Left ventricle myocardium inferior (tissue), 1 donor: ENCODE measurements at regions not wholly inside any gene's neighbourhood (a gene's known extent, or its start where the extent isn't known, plus 50 kb on each side); places are given as distances from the start of the nearest gene placed in this dataset.
"Not testable (repeated sequence)": the region's sequence is repeated elsewhere in the genome, so short reads cannot be mapped to it uniquely, and the experiment has no call there.

Experiments
- DNase-seq: peaks from one replicate; pipeline ENCODE4 v3.0.0-alpha.2; 2020
- H3K27ac ChIP-seq: fragments of 200-600 bp; replicated peaks from 2 replicates; pipeline ENCODE4 v1.8.0; 2021
- H3K27me3 ChIP-seq: fragments of 200-600 bp; 2 replicates; pipeline ENCODE4 v1.8.0; 2021; ENCODE audit warnings: low read depth
- H3K36me3 ChIP-seq: fragments of 200-600 bp; 2 replicates; pipeline ENCODE4 v1.8.0; 2021
- H3K4me1 ChIP-seq: fragments of 200-600 bp; 2 replicates; pipeline ENCODE4 v1.8.0; 2021
- H3K4me3 ChIP-seq: fragments of 200-600 bp; 2 replicates; pipeline ENCODE4 v1.8.0; 2021; ENCODE audit warnings: mild to moderate bottlenecking, moderate library complexity
- H3K9me3 ChIP-seq: fragments of 200-600 bp; replicated peaks from 2 replicates; pipeline ENCODE4 v1.8.0; 2021
- CTCF ChIP-seq: fragments of 200-600 bp; IDR thresholded peaks from 2 replicates; pipeline ENCODE4 v1.8.0; 2021; ENCODE audit warnings: antibody characterized with exemption, mild to moderate bottlenecking, borderline replicate concordance
- intact Hi-C: fragments of 100-400 bp; cut with micrococcal nuclease; formaldehyde crosslinking; loops from one replicate; pipeline ENCODE4 v1.11.0; 2022
- donor health status: DM: no; HTN: yes; CAD: no; lungs with severe emphysema.

DNA sequence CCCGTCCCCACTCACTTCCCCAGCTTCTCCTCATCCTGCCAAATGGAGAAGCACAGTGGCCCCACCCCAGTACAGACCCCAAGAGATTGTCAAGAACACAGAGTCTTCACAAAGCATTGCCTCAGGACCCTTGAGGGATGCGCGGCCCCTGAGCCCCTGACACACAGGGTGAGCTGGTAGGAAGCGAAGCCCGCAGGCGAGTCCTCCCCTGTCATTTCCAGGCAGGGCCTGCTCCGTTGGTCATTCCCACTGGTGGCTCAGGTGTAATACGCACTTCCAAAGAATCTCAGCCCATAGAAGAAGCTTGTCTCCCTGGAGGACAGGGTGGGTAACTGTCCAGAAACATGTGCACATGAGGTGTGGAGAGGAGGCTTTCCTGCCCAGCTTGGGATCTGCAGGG, 404.2 kb downstream of the THBS2 start:
- intact Hi-C loops = no loop called here
- Histone ChIP-seq H3K9me3 (no peaks in the 10 kb centered on the region), H3K36me3 (no peaks in the 10 kb centered on the region), H3K27me3 (no peaks in the 10 kb centered on the region), H3K4me3 (no peak overlapping the region), H3K27ac (no peak overlapping the region), H3K4me1 (no peaks in the 10 kb centered on the region)
- TF ChIP-seq CTCF = no peak
- DNase-seq = no peak

- Histone ChIP-seq H3K27ac (no peak overlapping the region), H3K4me3 (no peak overlapping the region), H3K9me3 (no peaks in the 10 kb centered on the region), H3K4me1 (no peaks in the 10 kb centered on the region), H3K36me3 (no peaks in the 10 kb centered on the region), H3K27me3 (no peaks in the 10 kb centered on the region)
- intact Hi-C loops = no loop called here
- DNase-seq = no peak
- no peak for TF ChIP-seq CTCF
Measured at GRCh38 chr6:168848797-168849196, 404.8 kb downstream of the THBS2 start.

GRCh38 chr6:168844821-168845609, 404.0 kb downstream of the SMOC2 start:
- no peak for TF ChIP-seq CTCF
- no peaks in the 10 kb centered on the region for H3K27me3 ChIP-seq

DNA sequence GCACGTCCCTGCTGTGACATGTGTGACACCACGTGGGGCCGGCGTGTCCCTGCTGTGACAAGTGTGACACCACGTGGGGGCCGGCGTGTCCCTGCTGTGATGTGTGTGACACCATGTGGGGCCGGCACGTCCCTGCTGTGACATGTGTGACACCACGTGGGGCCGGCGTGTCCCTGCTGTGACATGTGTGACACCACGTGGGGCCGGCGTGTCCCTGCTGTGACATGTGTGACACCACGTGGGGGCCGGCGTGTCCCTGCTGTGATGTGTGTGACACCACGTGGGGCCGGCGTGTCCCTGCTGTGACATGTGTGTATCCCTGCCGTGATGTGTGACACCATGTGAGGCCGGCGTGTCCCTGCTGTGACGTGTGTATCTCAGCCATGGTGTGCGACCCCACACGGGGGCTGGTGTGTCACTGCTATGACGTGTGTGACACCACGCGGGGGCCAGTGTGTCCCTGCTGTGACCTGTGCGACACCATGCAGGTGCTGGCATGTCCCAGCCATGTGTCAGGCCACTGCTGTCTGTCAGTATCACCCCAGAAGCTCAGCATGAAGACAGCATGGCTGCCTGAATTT, 401.7 kb downstream of the SMOC2 start:
- H3K9me3 ChIP-seq, H3K36me3 ChIP-seq, H3K4me3 ChIP-seq, DNase-seq, H3K4me1 ChIP-seq, H3K27ac ChIP-seq, intact Hi-C loops: not testable (repeated sequence)
- peaks cover 17% of the 10 kb centered on the region for H3K27me3 ChIP-seq

More at GRCh38 chr6:168844821-168845609, 404.0 kb downstream of the SMOC2 start:
- H3K36me3 ChIP-seq = no peaks in the 10 kb centered on the region
- intact Hi-C loops = no loop called here
- no peaks in the 10 kb centered on the region for H3K9me3 ChIP-seq
- H3K27ac ChIP-seq = no peak overlapping the region
- H3K4me3 ChIP-seq = no peak overlapping the region
- no peaks in the 10 kb centered on the region for H3K4me1 ChIP-seq
- no peak for DNase-seq

DNA sequence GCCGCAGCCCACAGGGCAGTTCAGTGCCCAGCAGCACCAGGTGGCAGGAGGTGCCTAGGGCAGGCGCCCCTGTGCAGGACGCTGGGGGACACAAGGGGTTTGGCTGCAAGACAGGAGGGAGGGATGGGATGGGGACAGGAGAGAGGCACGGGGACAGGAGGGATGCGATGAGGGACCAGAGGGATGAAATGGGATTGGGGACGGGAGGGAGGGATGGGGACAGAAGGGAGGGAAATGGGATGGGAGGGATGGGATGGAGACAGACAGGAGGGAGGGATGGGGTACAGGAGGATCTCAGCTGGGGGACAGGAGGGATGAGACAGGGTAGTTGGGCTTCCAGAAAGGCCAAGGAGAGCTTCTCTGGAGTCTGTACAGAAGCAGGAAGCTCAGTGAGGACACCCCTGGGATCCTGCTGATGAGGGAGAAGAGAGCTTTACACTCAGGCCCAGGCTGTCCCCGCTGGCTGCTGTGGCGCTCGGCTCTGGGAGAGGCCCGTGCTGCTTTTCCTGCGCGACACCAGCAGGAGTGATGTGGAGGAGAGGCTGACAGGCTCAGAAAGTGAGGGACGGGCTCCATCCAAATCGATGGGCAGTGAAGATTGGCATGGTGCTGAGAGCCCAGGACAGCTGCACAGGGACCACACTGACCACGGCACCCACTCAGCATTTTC, 400.8 kb downstream of the SMOC2 start:
- Histone ChIP-seq H3K27ac (no peak overlapping the region), H3K36me3 (no peaks in the 10 kb centered on the region), H3K4me1 (no peaks in the 10 kb centered on the region), H3K27me3 (peaks cover 27% of the 10 kb centered on the region), H3K9me3 (no peaks in the 10 kb centered on the region), H3K4me3 (no peak overlapping the region)
- intact Hi-C loops = no loop called here
- TF ChIP-seq CTCF = no peak
- DNase-seq = no peak

GRCh38 chr6:168840932-168841331, 399.9 kb downstream of the SMOC2 start:
- H3K9me3 ChIP-seq, H3K4me1 ChIP-seq, H3K27ac ChIP-seq, H3K4me3 ChIP-seq, intact Hi-C loops, DNase-seq, H3K36me3 ChIP-seq: not testable (repeated sequence)
- H3K27me3 ChIP-seq = peaks cover 35% of the 10 kb centered on the region

DNA sequence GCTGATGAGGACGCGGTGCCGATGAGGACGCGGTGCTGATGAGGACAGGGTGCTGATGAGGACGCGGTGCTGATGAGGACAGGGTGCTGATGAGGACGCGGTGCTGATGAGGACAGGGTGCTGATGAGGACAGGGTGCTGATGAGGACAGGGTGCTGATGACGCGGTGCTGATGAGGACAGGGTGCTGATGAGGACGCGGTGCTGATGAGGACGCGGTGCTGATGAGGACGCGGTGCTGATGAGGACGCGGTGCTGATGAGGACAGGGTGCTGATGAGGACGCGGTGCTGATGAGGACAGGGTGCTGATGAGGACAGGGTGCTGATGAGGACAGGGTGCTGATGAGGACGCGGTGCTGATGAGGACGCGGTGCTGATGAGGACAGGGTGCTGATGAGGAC, 399.3 kb downstream of the SMOC2 start:
- DNase-seq, H3K4me1 ChIP-seq, H3K4me3 ChIP-seq, H3K27ac ChIP-seq, H3K36me3 ChIP-seq, H3K9me3 ChIP-seq, intact Hi-C loops: not testable (repeated sequence)
- peaks cover 41% of the 10 kb centered on the region for H3K27me3 ChIP-seq
